Thyroid gland (tissue), 4 donors: ENCODE measurements at regions not wholly inside any gene's neighbourhood (a gene's known extent, or its start where the extent isn't known, plus 50 kb on each side); places are given as distances from the start of the nearest gene placed in this dataset.
"Not testable (repeated sequence)": the region's sequence is repeated elsewhere in the genome, so short reads cannot be mapped to it uniquely, and the experiment has no call there.

Experiments used
- DNase-seq, 2 donors: peaks; one replicate each; pipeline ENCODE4 v3.0.0-alpha.2; 2019
- H3K27ac ChIP-seq, 3 donors: fragments of 200-600 bp; sonication (generic); 1 replicate in 2 of 3; 2 replicates in 1 of 3; pipeline ENCODE4 v1.5.1; 2016 to 2019; ENCODE audit warnings: mild to moderate bottlenecking in 1 of 3, moderate library complexity in 1 of 3
- H3K27me3 ChIP-seq: fragments of 200-600 bp; sonication (generic); one replicate; pipeline ENCODE4 v1.5.1; 2019
- H3K36me3 ChIP-seq, 2 donors: fragments of 200-600 bp; sonication (generic); one replicate each; pipeline ENCODE4 v1.5.1; 2016 to 2019
- H3K4me1 ChIP-seq, 2 donors: fragments of 200-600 bp; sonication (generic); one replicate each; pipeline ENCODE4 v1.5.1; 2017 to 2019
- H3K4me3 ChIP-seq, 3 donors: fragments of 200-600 bp; sonication (generic); replicated peaks in 1 of 3; 1 replicate in 2 of 3; 2 replicates in 1 of 3; pipeline ENCODE4 v1.5.1; 2016; ENCODE audit warnings: mild to moderate bottlenecking in 1 of 3
- H3K9me3 ChIP-seq: fragments of 200-600 bp; sonication (generic); one replicate; pipeline ENCODE4 v1.5.1; 2017
- CTCF ChIP-seq, 6 experiments: fragments of 200-600 bp in 3 of 6; fragments of 450-650 bp in 3 of 6; sonication (generic) in 3 of 6; IDR thresholded peaks; one replicate each; pipeline ENCODE4 v1.5.1; 2016 to 2019; ENCODE audit warnings: antibody characterized with exemption in 6 of 6, mild to moderate bottlenecking in 2 of 6, inconsistent platforms in 1 of 6, moderate library complexity in 1 of 6
- POLR2A ChIP-seq, 2 donors: fragments of 450-650 bp; IDR thresholded peaks; one replicate each; pipeline ENCODE4 v1.6.1; 2017; ENCODE audit warnings: antibody characterized with exemption in 2 of 2, mild to moderate bottlenecking in 2 of 2, moderate library complexity in 1 of 2
- WGBS, 2 donors: methylation state at CpG; one replicate each; pipeline ENCODE4 v1.1.5; 2017; 5-methylcytosine and 5-hydroxymethylcytosine counted together
- intact Hi-C: fragments of 100-400 bp; cut with DNase I; formaldehyde crosslinking; loops from one replicate; pipeline ENCODE4 v1.15.1; 2023

DNA sequence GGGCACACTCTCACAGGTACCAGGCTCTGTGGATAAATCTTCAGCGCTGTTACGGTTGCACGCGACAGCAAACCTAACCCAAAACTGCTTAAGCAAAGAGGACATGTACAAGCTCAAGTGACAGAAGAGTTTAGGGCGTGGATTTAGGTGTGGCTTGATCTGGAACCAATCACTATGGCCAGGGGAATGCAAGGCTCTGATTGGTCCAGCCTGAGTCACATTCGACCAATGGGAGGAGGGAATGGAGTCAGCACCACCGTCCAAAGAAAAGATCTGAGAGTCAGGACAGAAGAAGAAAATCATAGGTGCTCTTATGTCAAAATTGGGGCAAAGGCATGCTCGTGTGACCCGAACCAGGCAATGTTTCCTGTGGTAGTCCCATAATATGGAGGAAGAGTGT is 139.0 kb downstream of the TRIM43 start:
- intact Hi-C loops, result no loop called here
- peaks cover 8 to 9% of the 10 kb centered on the region in 2 donors for H3K4me1 ChIP-seq
- no peak overlapping the region for H3K27ac ChIP-seq
- no peaks in the 10 kb centered on the region for H3K36me3 ChIP-seq
- DNase-seq, result no peak
- no peak for TF ChIP-seq CTCF (IDR thresholded peaks at IDR 0.05)
- no peak for TF ChIP-seq POLR2A (IDR thresholded peaks at IDR 0.05)
- H3K4me3 ChIP-seq, result no peak overlapping the region
- H3K27me3 ChIP-seq, result no peaks in the 10 kb centered on the region
- WGBS, 2 donors, result 83 to 91% methylated on average over 9 of the region's 9 CpGs
- H3K9me3 ChIP-seq, result no peaks in the 10 kb centered on the region

DNA sequence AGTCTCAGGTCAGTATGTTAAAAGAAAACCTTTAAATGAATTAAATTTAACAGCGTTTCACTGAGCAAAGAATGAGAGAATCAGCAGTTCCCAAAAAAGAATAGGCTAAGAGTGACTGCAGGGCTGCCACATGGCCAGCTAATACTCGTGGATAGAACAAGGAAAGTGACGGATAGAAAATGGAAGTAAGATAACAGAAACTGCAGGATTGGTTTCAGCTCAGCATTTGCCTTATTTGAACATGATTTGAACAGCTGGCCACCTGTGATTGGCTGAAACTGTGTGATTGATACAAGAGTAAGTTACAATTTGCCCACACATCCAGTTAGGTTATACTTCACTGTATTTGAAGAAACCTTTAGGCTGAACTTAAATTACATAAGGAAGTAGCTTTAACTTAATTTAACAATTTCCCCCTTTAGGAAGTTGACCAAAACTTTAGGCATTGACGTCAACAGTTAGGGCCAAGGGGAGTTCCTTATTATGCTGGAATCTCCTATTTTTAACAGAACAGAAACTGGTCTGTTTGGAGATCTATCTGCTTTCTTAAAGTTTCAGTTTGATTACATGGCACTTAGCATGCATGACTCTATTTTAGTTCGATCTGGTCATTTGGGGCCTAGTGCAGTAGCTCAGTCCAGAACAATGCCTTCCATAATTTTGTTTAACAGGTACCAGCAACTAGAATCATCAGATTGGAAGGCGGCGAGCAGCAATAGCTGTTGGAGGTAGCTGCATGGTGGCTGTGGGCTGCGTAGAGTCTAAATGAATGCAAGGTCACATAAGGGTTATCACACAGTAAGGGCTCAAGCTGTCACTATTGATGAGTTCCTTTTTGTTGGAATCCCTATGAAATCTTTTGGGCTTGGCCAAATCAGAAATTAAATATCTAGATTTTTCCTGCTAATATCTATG is 143.4 kb downstream of the TRIM43 start:
- H3K36me3 ChIP-seq, result no peaks in the 10 kb centered on the region
- no peak overlapping the region for H3K4me3 ChIP-seq
- no peaks in the 10 kb centered on the region for H3K9me3 ChIP-seq
- no peak overlapping the region for H3K27ac ChIP-seq
- 83 to 90% methylated on average over 8 of the region's 8 CpGs for WGBS, 2 donors
- no peaks in the 10 kb centered on the region for H3K4me1 ChIP-seq
- no peak for TF ChIP-seq CTCF (IDR thresholded peaks at IDR 0.05)
- no peak for TF ChIP-seq POLR2A (IDR thresholded peaks at IDR 0.05)
- intact Hi-C loops, result no loop called here
- DNase-seq, result no peak
- H3K27me3 ChIP-seq, result no peaks in the 10 kb centered on the region

DNA sequence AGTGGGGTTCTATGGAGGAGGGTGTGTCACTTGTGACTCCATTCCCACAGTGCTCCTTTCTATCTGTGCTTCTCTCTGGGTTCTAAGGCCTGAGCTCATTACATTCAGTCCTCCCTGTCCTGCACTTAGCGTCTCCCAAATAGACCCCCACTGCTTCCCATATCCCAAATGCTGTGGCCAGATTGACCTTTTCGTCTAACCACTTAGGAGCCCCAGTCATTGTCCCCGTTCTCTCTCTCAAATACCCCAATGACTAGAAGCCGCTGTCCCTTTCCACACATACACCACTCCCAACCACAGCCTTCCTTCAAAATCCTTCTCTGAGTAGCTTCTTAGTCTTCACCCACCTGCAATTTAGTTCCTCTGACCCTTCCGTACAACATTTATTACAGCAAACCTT is 146.5 kb downstream of the TRIM43 start:
- H3K9me3 ChIP-seq, result no peaks in the 10 kb centered on the region
- no peak overlapping the region for H3K4me3 ChIP-seq
- TF ChIP-seq POLR2A (IDR thresholded peaks at IDR 0.05) (no peak), CTCF (IDR thresholded peaks at IDR 0.05) (no peak)
- intact Hi-C loops, result no loop called here
- H3K36me3 ChIP-seq, result no peaks in the 10 kb centered on the region
- no peaks in the 10 kb centered on the region for H3K27me3 ChIP-seq
- no peak for DNase-seq
- no peak overlapping the region for H3K27ac ChIP-seq
- no peaks in the 10 kb centered on the region for H3K4me1 ChIP-seq
- 93 to 98% methylated on average over 5 of the region's 5 CpGs for whole genome bisulfite sequencing, 2 donors

- H3K27me3 ChIP-seq, DNase-seq, H3K4me1 ChIP-seq, H3K9me3 ChIP-seq, H3K4me3 ChIP-seq, H3K36me3 ChIP-seq, intact Hi-C loops, H3K27ac ChIP-seq: not testable (repeated sequence)
- 71 to 88% methylated on average over 5 to 6 of the region's 9 CpGs for WGBS, 2 donors
Measured at GRCh38 chr2:95752126-95752525, 160.3 kb downstream of the TRIM43 start.

DNA sequence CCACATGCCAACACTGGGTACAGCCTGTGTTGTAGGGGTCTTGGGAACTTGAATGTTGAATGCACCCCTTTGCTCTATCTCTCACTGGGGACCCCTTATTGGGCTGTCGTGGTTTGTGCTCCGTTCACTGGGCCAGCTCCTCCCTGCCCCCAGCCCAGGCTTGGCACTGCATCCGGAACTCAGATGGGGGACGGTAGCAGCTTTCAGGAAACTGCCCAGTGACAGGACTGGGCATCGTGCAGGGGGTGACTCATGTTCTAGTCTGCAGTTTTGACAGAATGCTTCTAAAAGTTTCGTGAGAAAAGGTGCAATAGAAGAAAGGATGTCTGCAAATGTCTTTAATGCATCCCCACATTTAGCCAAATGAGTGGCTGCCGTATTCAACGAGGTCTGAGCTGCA is 162.0 kb downstream of the TRIM43 start:
- WGBS, 2 donors, result 83 to 84% methylated on average over 5 to 8 of the region's 8 CpGs
- H3K4me1 ChIP-seq, H3K9me3 ChIP-seq, H3K4me3 ChIP-seq, DNase-seq, H3K27me3 ChIP-seq, H3K27ac ChIP-seq, H3K36me3 ChIP-seq, intact Hi-C loops: not testable (repeated sequence)

GRCh38 chr2:95754213-95754612 is 162.4 kb downstream of the TRIM43 start:
- DNase-seq, H3K36me3 ChIP-seq, H3K27me3 ChIP-seq, intact Hi-C loops, H3K9me3 ChIP-seq, H3K4me1 ChIP-seq, H3K27ac ChIP-seq, H3K4me3 ChIP-seq: not testable (repeated sequence)
- WGBS, 2 donors, result 73 to 74% methylated on average over 6 of the region's 6 CpGs

DNA sequence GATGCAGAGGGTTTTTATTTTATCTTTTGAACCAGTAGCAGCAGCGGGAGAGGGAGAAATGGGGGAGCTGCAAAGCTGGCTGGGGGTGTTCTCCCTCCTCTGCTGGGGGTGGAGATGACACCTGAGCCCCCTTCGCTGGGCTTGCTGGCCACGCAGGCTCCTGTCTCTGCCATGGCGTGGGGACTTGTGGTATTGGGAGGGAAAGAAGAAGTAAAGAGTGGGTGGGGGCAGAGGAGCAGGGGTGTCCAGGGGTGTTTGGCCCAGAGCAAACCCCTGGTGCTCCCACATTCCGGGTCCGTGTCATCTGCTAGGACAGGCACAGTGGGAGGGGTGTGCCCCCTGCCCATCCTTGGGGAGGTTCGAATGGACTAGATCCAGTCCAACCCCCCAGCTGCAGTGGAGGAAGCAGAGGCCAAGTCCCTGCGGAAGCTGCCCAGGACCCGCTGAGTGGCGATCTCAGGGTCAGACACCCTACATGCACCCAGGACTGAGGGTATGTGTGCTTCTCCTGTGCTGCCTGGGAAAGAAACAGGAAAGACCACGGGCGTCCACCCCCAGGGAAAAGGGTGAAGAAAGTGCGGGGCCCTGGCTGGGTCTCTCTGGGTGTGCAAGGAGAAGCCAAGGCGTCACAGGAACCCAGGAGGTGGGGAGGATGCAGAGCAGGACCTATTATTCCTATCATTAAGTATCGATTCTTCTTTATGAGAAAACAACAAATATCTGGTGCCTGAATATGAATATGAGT is 163.2 kb downstream of the TRIM43 start:
- H3K27me3 ChIP-seq, H3K4me3 ChIP-seq, H3K36me3 ChIP-seq, intact Hi-C loops, H3K4me1 ChIP-seq, H3K9me3 ChIP-seq, H3K27ac ChIP-seq, DNase-seq: not testable (repeated sequence)
- WGBS, 2 donors, result 79% methylated on average over 12 to 13 of the region's 15 CpGs

- H3K4me1 ChIP-seq, H3K4me3 ChIP-seq, H3K9me3 ChIP-seq, intact Hi-C loops, H3K36me3 ChIP-seq, DNase-seq, H3K27me3 ChIP-seq, H3K27ac ChIP-seq: not testable (repeated sequence)
- WGBS, 2 donors, result 70 to 75% methylated on average over 5 to 7 of the region's 7 CpGs
Measured at GRCh38 chr2:95755956-95756669, 164.3 kb downstream of the TRIM43 start.
